HG03196 (cell line): ENCODE measurements at regions not wholly inside any gene's neighbourhood (a gene's known extent, or its start where the extent isn't known, plus 50 kb on each side); places are given as distances from the start of the nearest gene placed in this dataset.
A peak's percentile ranks its signal among the peaks of the same experiment; 100 is the strongest.
"Not testable (repeated sequence)": the region's sequence is repeated elsewhere in the genome, so short reads cannot be mapped to it uniquely, and the experiment has no call there.

Experiments used
- ATAC-seq: cut with Tn5 transposase; IDR thresholded peaks from one replicate; pipeline ENCODE4 v1.9.1; 2021; ENCODE audit not compliant: unreplicated experiment

DNA sequence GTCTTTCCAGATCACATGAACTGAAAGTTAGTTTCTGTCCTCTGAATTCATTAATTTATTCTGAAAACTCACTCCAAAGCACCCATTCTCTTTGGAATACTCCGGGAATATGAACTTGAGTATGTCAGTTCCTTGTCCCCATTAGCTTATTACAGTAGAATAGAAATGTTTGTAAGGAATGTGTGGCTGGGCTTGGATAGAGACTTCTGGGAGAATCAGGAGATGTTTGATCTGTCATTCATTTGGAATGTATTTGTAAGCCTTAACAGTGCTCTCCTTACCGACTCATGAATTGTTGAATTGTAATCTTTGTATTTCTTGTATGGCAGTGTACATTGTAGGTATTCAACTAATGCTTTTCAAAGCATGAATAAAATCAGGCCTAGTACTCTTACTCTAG lies 548.4 kb downstream of the LRRC70 start:
- no peak for ATAC-seq

DNA sequence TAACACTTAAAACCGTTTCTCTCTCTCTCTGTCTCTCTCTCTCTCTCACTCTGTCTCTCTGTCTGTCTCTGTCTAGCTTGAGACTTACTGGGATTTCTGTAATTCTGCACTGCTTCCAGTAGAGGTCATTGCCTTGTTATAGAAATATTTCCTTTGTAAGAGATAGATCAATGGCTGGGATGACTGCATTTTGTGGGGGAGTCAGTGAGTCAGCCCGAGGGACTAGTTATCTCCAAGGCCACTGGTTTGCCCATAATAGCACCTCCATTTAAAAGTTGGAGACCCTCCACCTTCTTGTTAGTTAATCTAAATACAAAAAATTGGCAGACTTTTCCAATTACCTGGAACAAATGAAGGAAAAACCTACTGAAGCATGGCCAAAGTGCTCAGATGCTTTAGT lies 547.2 kb downstream of the LRRC70 start:
- ATAC-seq, result peak; percentile 76

DNA sequence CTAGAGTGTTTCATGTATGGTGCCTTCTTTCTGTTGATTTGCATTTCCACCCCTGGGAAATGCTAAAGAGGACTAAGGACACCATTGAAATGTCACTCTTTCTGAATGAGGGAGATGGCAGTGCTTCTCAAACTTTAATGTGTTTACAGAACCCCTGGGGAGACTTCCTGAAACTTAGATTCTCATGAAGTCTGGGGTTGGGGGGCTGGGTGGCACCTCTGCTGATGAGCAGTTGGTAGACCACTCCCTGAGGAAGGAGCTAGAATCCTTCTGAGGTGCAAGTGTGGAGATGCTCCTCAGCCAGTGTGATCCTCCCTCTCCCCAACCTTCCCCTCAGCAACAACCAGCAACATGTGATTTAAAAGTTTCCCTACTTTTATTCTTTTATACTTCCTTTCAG lies 546.8 kb downstream of the LRRC70 start:
- ATAC-seq, result peak; percentile 2

DNA sequence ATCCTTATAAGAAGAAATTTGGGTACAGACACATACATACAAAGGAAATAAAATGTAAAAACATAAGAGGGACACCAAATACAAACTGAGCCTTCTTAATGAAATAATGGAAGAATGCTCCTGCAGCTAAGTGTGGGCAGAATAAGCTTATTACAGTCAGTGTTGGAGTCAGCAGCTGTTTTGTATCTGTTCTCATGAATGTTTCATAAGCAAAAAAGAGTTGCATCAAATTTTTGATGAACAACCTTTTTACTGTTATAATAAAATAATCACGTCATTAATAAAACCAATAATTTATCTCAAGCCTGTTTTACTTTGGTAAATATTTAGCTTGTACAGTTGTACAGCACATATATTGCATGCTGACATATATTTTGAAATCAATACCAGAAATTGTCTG lies 545.6 kb downstream of the LRRC70 start:
- no peak for ATAC-seq

DNA sequence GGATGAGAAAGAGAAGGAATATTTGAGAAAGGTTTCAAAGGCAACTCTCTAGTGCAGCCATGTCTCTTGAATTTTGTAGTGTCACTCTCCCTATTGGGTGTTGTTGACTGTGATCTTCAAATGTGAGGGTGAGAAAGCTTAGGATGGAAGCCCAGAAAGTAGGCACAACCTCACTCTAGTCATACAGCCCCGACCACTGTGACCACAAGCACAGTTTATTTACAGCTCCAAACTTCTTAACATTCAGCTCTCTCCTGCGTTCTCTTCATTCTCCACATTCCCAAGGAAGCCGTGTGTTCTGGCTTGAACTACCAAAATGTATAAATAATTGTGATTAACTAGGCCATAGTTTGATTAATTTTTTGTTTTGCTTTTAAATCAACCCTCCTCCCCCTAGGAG lies 542.9 kb downstream of the LRRC70 start:
- ATAC-seq, result no peak

DNA sequence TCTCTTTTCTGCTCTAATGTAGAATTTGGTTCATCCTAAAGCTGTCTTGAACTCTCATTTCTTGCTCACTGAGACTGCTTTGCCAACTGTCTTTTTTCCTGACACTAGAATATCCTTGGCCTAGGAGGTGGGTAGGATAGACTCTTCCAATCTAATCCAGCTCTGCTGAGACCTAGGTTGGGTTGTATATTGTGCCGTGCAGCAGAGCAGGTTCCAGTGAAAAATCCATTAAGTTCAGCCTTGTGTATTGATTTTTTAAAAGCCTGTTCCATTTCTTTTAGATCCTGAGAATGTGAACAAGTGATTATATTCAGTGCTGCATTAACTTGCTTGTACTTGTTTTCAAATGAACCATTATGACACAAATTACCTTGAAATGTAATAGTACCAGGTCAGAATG lies 539.6 kb downstream of the LRRC70 start:
- no peak for ATAC-seq

DNA sequence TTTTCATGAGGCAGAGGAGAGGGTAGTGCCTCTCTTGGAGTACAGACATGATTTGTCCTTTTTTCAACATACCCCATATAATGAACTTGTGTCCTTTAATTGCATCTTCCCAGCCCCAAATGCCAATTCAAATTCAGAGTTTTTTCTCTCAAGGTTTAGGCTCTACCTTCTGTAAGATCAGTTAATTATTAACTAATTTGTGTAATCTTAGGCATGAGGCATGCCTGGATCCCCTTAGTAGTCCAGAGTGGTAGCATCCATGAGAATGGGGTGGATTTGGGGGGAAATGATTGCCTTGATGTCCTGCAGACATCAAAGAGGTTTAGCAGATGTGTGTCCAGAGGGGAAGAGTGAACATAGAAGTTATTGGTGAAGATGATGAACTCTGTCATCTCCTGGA lies 533.3 kb downstream of the LRRC70 start:
- ATAC-seq, result no peak

DNA sequence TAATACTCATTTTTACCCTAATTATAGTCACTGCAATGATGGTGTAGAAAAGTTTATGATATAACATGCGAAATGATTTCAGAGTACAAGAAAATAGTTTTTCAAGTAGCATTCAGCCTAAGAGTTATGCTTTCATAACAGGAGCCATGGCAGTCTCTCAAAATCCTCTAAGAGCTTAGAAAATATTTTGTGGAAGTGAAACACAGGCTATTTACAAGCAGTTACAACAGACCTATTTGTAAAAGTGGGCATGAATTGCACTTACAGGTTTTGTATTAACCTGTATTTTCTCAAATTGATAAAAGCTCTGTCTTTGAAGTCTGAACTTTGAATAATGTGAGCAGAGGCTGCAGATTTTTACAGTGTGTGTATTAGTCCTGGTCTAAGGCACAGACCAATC lies 523.3 kb downstream of the LRRC70 start:
- ATAC-seq, result no peak

DNA sequence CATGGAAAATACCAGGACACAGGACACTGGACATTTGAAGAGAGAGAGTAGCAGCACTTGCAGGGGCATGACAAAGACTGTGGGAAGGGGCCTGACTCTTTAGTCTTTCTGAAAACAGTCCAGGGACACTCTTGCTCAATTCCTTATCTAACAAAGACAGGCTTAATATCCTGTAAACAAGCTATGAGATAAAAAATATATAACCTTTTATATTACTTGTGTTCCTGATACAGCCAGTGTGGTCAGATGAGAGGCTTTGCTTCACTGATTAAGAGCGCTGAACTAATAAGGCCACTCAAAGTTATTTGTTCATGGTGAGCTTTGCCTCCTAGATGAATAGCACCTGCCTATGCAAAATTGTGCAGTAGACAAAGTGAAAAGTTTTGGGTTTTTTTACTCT lies 518.7 kb downstream of the LRRC70 start:
- ATAC-seq, result no peak

DNA sequence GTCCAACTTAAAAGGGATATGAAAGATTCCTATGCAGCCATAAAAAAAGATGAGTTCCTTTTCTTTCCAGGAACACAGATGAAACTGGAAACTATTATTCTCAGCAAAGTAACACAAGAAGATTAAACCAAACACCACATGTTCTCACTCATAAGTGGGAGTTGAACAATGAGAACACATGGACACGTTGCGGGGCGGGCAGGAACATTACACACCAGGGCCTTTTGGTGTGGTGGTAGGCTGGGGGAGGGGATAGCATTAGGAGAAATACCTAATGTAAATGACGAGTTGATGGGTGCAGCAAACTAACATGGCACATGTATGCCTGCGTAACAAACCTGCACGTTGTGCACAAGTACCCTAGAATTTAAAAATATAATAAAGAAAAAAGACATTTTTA lies 516.1 kb downstream of the LRRC70 start:
- ATAC-seq, result no peak

DNA sequence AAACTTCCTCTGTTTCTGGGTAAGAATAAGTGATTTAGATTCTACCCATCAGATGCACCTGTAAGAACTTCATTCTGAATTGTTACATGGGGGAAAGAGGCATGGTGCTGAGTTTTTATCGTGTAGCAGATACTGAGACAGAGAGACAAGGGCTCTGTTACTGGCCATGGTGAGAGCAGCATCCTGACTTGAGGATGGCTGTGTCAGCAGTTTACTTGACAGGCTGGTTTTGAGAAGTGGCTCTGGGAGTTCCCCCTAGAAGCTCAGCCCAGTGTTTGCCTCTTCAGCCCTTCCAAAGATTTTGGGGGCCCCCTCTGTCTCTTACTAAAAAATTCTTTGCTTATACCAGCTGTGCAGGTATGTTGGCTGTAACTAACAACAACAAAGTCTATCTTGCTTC lies 510.5 kb downstream of the LRRC70 start:
- ATAC-seq, result no peak

DNA sequence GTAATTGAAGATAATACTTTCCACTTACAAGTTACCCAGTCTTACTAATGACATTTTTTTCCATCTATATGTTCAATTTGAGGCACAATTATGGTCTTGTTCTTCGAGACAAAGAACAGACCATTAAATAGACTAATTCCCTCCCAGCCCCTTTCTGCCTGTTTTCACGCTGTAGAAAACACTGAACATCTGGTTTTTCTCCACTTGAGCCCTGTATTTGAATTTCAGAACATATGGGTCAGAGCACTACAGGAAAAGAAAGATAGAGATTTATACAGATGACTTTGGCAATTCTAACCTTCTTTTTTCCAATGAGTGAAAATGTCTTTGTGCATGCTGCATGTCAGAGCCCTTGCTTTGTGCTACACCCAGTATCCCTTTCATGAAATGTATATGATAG lies 506.9 kb downstream of the LRRC70 start:
- no peak for ATAC-seq

DNA sequence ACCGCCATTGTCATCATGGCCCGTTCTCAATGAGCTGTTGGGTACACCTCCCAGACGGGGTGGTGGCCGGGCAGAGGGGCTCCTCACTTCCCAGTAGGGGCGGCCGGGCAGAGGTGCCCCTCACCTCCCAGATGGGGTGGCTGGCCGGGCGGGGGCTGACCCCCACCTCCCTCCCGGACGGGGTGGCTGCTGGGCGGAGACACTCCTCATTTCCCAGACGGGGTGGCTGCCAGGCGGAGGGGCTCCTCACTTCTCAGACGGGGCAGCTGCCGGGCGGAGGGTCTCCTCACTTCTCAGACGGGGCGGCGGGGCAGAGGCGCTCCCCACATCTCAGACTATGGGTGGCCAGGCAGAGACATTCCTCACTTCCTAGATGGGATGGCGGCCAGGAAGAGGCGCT lies 505.1 kb downstream of the LRRC70 start:
- not testable (repeated sequence) for ATAC-seq

DNA sequence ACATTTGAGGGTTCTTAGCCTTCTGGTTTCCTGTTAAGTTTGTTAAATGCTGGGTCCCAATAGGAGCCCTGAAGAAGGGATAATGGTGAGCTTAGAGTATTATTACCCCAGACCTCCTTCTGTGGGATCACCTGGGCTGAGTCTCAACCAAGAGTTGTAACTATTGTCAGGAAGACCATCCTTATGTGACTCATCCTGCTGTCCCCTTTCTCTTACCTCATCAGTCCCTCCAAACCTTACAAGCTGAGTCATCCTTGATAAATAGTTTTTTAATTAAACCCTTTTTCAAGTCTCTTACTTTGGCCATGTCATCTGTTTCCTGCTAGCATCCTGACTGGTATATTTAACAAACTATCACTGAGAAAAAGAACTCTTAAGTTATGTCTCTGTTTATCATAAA lies 502.8 kb downstream of the LRRC70 start:
- ATAC-seq, result no peak

DNA sequence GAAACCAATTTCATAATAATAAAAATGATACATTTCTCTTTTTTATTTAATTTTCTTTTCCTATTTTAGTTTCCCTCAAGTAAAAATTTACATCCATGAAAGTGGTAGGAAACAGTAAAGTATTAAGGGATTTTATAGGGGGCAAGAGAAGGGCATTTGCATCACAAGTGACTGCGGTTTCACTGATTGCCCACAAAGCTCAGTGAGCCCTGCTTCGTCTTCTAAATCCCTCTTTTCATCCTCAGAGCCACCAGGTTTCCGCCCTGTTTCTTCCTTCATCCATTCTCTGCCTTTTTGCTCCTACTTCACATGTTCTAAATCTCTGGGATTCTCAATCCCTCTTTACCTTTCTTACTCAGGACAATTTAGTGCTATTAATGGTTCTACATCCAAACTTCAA lies 491.4 kb downstream of the LRRC70 start:
- ATAC-seq, result no peak

DNA sequence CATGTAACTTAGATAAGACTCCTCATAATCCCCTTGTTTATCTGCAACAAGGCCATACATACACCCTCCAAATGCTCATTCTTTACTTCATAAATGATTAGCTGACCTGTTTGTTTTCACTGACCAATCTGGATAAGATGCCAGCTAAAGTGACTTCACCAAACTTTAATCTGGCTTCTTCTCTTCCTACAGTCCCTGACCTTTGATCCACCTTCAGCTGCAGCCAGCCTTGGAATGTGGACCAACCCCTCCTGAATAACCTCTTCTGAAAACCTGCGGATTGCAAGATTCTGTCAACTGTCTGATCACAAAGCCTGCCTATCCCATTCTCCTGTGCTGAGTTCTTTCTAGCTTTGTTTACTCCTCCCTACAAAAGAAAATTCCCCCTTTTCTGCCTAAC lies 476.8 kb downstream of the LRRC70 start:
- no peak for ATAC-seq

DNA sequence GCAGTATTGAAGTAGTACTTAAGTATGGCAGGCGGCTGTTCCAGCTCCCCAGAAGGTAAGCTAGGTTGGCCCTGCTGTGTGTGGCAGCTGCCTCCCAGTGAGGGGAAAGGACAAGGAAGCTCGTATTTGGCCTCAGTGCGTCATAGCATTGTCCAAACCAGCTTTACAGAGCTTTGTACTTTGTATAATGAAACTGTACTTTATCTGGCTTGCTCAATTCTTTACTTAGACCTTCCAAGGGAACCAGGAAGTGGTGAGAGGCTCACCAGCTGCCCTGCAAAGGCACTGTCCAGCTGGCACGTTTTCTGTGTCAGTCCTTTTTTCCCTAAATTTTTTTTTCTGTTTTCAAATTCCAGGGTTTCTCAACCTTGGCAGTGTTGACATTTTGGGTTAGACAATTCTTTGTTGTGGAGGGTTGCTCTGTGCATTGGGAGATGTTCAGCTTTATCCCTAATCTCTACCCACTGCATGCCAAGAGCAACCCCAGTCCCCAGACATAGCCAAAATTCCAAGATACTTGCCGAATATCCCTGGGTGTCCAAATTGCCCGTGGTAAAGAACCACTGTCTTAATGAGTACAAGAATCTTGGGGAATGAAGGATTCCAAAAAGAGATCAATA lies 474.5 kb downstream of the LRRC70 start:
- no peak for ATAC-seq

DNA sequence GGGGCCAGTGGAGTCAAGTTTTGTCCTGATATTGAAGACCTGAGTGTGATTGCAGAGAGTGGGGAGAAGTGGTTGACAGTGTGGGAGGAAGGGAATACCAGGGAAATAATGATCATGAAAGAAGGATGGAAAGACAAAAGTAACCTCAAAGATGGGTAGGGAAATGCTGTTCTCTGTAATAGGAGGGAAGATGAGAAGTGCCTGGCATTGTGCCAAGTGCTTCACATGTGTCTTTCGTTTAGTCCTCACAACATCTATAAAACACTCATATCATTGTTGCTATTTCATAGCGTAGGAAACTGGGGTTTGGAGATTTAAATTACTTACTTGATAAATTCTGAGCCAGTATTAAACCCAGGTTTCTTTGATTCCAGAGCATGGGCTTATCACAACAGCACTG lies 472.3 kb downstream of the LRRC70 start:
- ATAC-seq, result no peak

DNA sequence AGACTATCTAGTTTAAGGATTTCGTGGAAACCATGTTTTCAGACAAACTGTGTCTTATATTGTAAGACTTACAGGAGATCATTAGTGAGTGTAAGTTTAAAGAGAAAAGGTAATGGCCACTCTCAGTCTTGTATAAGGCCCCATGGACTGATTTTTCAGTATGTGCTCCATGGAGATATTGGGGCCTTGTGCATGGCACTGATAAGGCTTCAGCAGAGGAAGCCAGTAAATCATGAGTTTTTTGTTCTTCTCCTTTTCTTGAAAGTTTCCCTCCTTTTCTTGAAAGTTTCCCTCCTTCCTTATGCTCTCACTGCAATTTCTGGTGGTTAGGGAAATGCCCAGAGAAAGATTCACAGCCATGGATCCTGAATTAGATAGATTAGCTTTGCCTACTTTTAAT lies 471.3 kb downstream of the LRRC70 start:
- ATAC-seq, result no peak

DNA sequence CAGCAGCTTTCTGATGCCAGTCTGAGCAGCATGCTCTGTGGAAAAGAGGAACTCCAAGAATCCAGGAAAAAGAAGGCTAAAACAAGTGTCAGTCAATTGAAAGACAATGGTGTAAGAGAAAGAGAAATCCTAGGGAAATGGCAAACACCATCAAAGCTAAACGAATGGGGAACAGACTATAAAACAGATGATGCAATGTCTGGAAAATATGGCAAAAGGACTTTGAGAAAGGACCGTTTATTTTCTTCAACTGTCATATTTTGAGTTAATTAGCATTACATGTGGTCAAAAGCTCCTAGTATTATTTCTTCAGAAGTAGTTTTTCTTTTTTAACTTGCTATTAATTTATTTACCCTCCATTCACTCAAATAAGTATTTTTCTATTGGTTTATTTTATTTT lies 465.2 kb downstream of the LRRC70 start:
- no peak for ATAC-seq

DNA sequence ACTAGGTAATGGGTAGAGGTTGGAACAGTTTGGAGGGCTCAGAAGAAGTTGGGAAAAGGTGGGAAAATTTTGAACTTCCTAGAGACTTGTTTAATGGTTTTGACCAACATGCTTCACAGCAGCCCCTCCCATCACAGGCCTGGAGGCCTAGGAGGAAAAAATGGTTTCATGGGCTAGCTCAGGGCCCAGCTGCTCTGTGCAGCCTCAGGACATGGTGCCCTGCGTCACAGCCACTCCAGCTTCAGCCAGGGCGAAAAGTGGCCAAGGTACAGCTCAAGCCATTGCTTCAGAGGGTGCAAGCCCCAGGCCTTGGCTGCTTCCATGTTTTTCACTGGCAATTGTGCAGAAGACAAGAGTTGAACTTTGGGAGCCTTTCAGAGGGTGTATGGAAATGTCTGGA lies 453.7 kb downstream of the LRRC70 start:
- ATAC-seq, result no peak

DNA sequence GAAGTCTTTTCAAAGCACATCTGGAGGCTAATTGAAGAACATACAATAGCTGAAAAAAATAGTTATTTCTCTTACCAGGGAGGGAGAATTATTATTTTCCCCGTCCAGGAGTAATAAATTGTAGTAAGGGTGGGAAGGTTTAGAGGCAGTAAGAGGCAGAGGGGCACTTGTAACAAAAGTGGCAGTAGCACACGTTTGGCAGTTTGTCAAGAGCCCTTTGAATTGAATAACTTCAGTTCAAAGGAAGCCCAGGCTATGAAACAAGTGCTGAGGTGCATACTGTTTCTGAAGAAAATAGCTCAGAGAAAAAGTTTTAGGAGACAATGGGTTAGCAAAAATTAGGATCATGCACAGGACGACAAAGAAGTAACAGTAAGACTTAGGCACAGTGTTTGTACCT lies 451.3 kb downstream of the LRRC70 start:
- ATAC-seq, result no peak

DNA sequence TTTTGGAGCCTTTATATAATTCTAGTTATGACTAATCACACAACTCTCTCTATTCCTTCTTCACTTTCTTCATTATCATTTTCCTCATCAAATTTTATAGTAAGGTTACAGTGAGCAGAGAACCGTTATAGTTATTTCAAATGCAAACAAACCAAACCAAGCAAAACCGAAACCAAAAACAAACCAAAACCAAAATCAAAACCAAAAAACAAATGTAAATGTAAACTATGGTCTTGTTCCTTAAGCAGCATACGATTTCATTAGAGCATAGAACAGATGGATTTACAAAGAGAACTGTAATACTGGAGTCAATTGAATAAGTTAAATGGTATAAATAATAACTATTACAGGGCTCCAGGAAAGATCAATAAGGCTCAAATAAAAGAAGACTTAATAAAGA lies 447.1 kb downstream of the LRRC70 start:
- ATAC-seq, result no peak

DNA sequence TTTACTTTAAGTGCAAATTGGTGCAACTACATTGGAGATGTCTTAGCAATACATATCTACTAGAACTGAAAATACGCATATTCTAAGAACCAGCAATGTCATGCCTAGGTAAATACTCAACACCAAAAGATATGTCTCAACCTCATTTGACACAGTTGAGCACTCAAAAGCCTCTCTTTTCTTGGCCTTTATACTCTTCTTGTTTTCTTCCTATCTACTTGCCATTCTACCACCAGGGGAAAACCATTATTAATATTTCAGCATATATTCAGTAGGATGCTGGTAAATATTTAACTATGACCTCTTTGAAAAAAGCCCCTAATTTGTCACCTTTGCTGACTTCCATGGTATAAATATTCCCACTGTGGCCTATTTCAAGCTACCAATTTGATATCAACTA lies 443.8 kb downstream of the LRRC70 start:
- no peak for ATAC-seq
